ENCODE measurements at regions not wholly inside any gene's neighbourhood (a gene's known extent, or its start where the extent isn't known, plus 50 kb on each side); places are given as distances from the start of the nearest gene placed in this dataset.

- no peak for TF ChIP-seq ZFP36 (IDR thresholded peaks at IDR 0.05; ENCODE audit: borderline replicate concordance, low read depth, low read length, partially characterized antibody)
- no peak for TF ChIP-seq RFX5 (IDR thresholded peaks at IDR 0.05; ENCODE audit: low read depth, low read length)
- TF ChIP-seq EHMT2 (IDR thresholded peaks at IDR 0.05; ENCODE audit: borderline replicate concordance, low read depth, low read length) = no peak
- TF ChIP-seq NR1H2 (CRISPR knock-in tag; IDR thresholded peaks at IDR 0.05; ENCODE audit: borderline replicate concordance, low read depth) = no peak
- no peak for TF ChIP-seq HNRNPL (IDR thresholded peaks at IDR 0.05; ENCODE audit: low read depth, low read length)
- no peak for TF ChIP-seq ELK4 (CRISPR knock-in tag; IDR thresholded peaks at IDR 0.05; ENCODE audit: borderline replicate concordance)
- TF ChIP-seq PCBP1 (IDR thresholded peaks at IDR 0.05; ENCODE audit: borderline replicate concordance, low read depth, low read length) = no peak
- no peak for TF ChIP-seq RAD21 (CRISPR knock-in tag; IDR thresholded peaks at IDR 0.05)
- TF ChIP-seq CHD2 (IDR thresholded peaks at IDR 0.05; ENCODE audit: low read depth, low read length) = no peak
- no peak for TF ChIP-seq ZSCAN29 (CRISPR knock-in tag; conservative IDR thresholded peaks at IDR 0.05)
- TF ChIP-seq CTCF (CRISPR knock-in tag; IDR thresholded peaks at IDR 0.05) = peak; percentile 39; the same call in 1 of the 2 replicates
- TF ChIP-seq SIN3A (IDR thresholded peaks at IDR 0.05; ENCODE audit: borderline replicate concordance, low read depth, low read length) = no peak
These were observed 353.2 kb downstream of the PRR16 start for GRCh38 chr5:120817044-120817985.
